Thoracic aorta (tissue), 2 donors: ENCODE measurements at regions not wholly inside any gene's neighbourhood (a gene's known extent, or its start where the extent isn't known, plus 50 kb on each side); places are given as distances from the start of the nearest gene placed in this dataset.
"Not testable (repeated sequence)": the region's sequence is repeated elsewhere in the genome, so short reads cannot be mapped to it uniquely, and the experiment has no call there.

Source experiments
- ATAC-seq: fragments of 150-250 bp; one replicate; pipeline ENCODE4 v1.8.0; 2017; ENCODE audit warnings: low read depth; ENCODE audit not compliant: insufficient number of reproducible peaks, low FRiP score
- DNase-seq: peaks from one replicate; pipeline ENCODE4 v3.0.0-alpha.2; 2020; ENCODE audit warnings: low spot score
- H3K27ac ChIP-seq, 2 donors: fragments of 200-600 bp; sonication (generic); 1 replicate in 1 of 2; 2 replicates in 1 of 2; pipeline ENCODE4 v1.5.1; 2016; ENCODE audit warnings: mild to moderate bottlenecking in 2 of 2, moderate library complexity in 2 of 2
- H3K27me3 ChIP-seq: fragments of 200-600 bp; sonication (generic); replicated peaks from 2 replicates; pipeline ENCODE4 v1.6.0; 2016; ENCODE audit warnings: mild to moderate bottlenecking; ENCODE audit not compliant: insufficient read depth
- H3K36me3 ChIP-seq: fragments of 200-600 bp; sonication (generic); one replicate; pipeline ENCODE4 v1.5.1; 2016
- H3K4me1 ChIP-seq, 2 donors: fragments of 200-600 bp; sonication (generic); 1 replicate in 1 of 2; 2 replicates in 1 of 2; pipeline versions ENCODE4 v1.5.1 to v1.6.0; 2016; ENCODE audit warnings: low read depth in 2 of 2, mild to moderate bottlenecking in 1 of 2; ENCODE audit not compliant: control insufficient read depth in 1 of 2
- H3K4me3 ChIP-seq: fragments of 200-600 bp; sonication (generic); 2 replicates; pipeline ENCODE4 v1.5.1; 2016; ENCODE audit warnings: mild to moderate bottlenecking
- H3K9me3 ChIP-seq: fragments of 200-600 bp; sonication (generic); 2 replicates; pipeline ENCODE4 v1.5.1; 2016
- CTCF ChIP-seq: fragments of 200-600 bp; sonication (generic); IDR thresholded peaks from one replicate; pipeline ENCODE4 v1.5.1; 2019; ENCODE audit warnings: antibody characterized with exemption

- no peak overlapping the region for H3K27ac ChIP-seq
- DNase-seq (no peak), ATAC-seq (no peak)
- H3K27me3 ChIP-seq: no peaks in the 10 kb centered on the region
- H3K36me3 ChIP-seq: no peaks in the 10 kb centered on the region
- no peak for TF ChIP-seq CTCF
- H3K4me3 ChIP-seq: no peak overlapping the region
- peaks cover 6 to 25% of the 10 kb centered on the region in 2 donors for H3K4me1 ChIP-seq
- H3K9me3 ChIP-seq: no peaks in the 10 kb centered on the region
Measured at GRCh38 chr13:44649104-44649428, 72.9 kb upstream of the TSC22D1 start.

GRCh38 chr13:44648392-44649103 is 72.4 kb upstream of the TSC22D1 start:
- H3K9me3 ChIP-seq: no peaks in the 10 kb centered on the region
- no peak for ATAC-seq
- H3K27me3 ChIP-seq: no peaks in the 10 kb centered on the region
- H3K36me3 ChIP-seq: no peaks in the 10 kb centered on the region
- DNase-seq: no peak
- H3K27ac ChIP-seq: no peak overlapping the region
- H3K4me3 ChIP-seq: no peak overlapping the region
- no peak for TF ChIP-seq CTCF
- peaks cover 6 to 25% of the 10 kb centered on the region in 2 donors for H3K4me1 ChIP-seq

- H3K27ac ChIP-seq, ATAC-seq, H3K9me3 ChIP-seq, H3K36me3 ChIP-seq, H3K4me3 ChIP-seq, DNase-seq, H3K27me3 ChIP-seq: not testable (repeated sequence)
- H3K4me1 ChIP-seq: peaks cover 0 to 15% of the 10 kb centered on the region in 2 donors
Measured at GRCh38 chr13:44647560-44647959, 71.4 kb upstream of the TSC22D1 start.

- no peak overlapping the region for H3K27ac ChIP-seq
- no peak overlapping the region for H3K4me3 ChIP-seq
- TF ChIP-seq CTCF: no peak
- H3K27me3 ChIP-seq: no peaks in the 10 kb centered on the region
- no peak for DNase-seq
- no peaks in the 10 kb centered on the region for H3K36me3 ChIP-seq
- H3K4me1 ChIP-seq: peaks cover 0 to 2% of the 10 kb centered on the region in 2 donors
- no peak for ATAC-seq
- H3K9me3 ChIP-seq: no peaks in the 10 kb centered on the region
Measured at GRCh38 chr13:44646044-44646443, 69.9 kb upstream of the TSC22D1 start.

- no peaks in the 10 kb centered on the region for H3K27me3 ChIP-seq
- no peak for TF ChIP-seq CTCF
- H3K4me1 ChIP-seq: no peaks in the 10 kb centered on the region
- DNase-seq (no peak), ATAC-seq (no peak)
- H3K9me3 ChIP-seq: no peaks in the 10 kb centered on the region
- H3K36me3 ChIP-seq: no peaks in the 10 kb centered on the region
- no peak overlapping the region for H3K27ac ChIP-seq
- no peak overlapping the region for H3K4me3 ChIP-seq
Measured at GRCh38 chr13:44643256-44643655, 67.1 kb upstream of the TSC22D1 start.

GRCh38 chr13:44637581-44637980 is 61.5 kb upstream of the TSC22D1 start:
- no peak for TF ChIP-seq CTCF
- Histone ChIP-seq H3K9me3 (no peaks in the 10 kb centered on the region), H3K36me3 (no peaks in the 10 kb centered on the region), H3K4me3 (no peak overlapping the region), H3K27me3 (no peaks in the 10 kb centered on the region), H3K4me1 (no peaks in the 10 kb centered on the region), H3K27ac (no peak overlapping the region)
- DNase-seq: no peak
- no peak for ATAC-seq
